ENCODE measurements at regions not wholly inside any gene's neighbourhood (a gene's known extent, or its start where the extent isn't known, plus 50 kb on each side); places are given as distances from the start of the nearest gene placed in this dataset.

- no peak overlapping the region for H3K4me3 ChIP-seq
- no peak for ATAC-seq
- ChIA-PET CTCF (no interaction called here), POLR2A (no interaction called here)
- TF ChIP-seq HES2 (IDR thresholded peaks at IDR 0.05) (no peak), RCOR1 (IDR thresholded peaks at IDR 0.05; ENCODE audit: low read depth, low read length) (no peak), ZC3H11A (IDR thresholded peaks at IDR 0.05) (no peak), BHLHE40 (IDR thresholded peaks at IDR 0.05; ENCODE audit: low read depth, low read length) (no peak), ESRRA (IDR thresholded peaks at IDR 0.05; ENCODE audit: borderline replicate concordance, low read length) (no peak), PHF8 (IDR thresholded peaks at IDR 0.05; ENCODE audit: borderline replicate concordance, low read depth) (no peak)
- H3K4me2 ChIP-seq, result no peak overlapping the region
- no peak for FAIRE-seq
- no peak for DNase-seq (ENCODE audit: low read depth in 1 of 2, low spot score in 1 of 2)
- H3K9me3 ChIP-seq, result no peaks in the 10 kb centered on the region
- 72% methylated on average over 3 of the region's 3 CpGs for WGBS (ENCODE audit: missing lambda C conversion rate)
- H3K27ac ChIP-seq, result no peak overlapping the region
- H3K4me1 ChIP-seq, result no peaks in the 10 kb centered on the region
Measured at GRCh38 chr3:72130565-72130964, 345.6 kb upstream of the PROK2 start.

- WGBS (ENCODE audit: missing lambda C conversion rate), result 69% methylated on average over 5 of the region's 5 CpGs
- no peak for DNase-seq (ENCODE audit: low read depth in 1 of 2, low spot score in 1 of 2)
- Histone ChIP-seq H3K9me3 (no peaks in the 10 kb centered on the region), H3K4me2 (no peak overlapping the region), H3K4me3 (no peak overlapping the region), H3K27ac (no peak overlapping the region), H3K4me1 (peaks cover 1% of the 10 kb centered on the region; the same call in 1 of the 3 replicates)
- FAIRE-seq, result no peak
- CTCF ChIA-PET, result interaction anchor here (1.6 kb wide), 1 partner anchor 11 kb away, joined by 4 read pairs; no protein-coding TSS in a partner anchor
- POLR2A ChIA-PET, result no interaction called here
- TF ChIP-seq NR3C1 (IDR thresholded peaks at IDR 0.05) (no peak), MYC (IDR thresholded peaks at IDR 0.05; ENCODE audit: borderline replicate concordance, low read length) (no peak), KDM1A (IDR thresholded peaks at IDR 0.05; ENCODE audit: low read depth) (no peak), PHF8 (IDR thresholded peaks at IDR 0.05; ENCODE audit: borderline replicate concordance, low read depth) (no peak)
- ATAC-seq, result no peak
Measured at GRCh38 chr3:72129501-72130094, 344.6 kb upstream of the PROK2 start.

GRCh38 chr3:72128921-72129320, 344.0 kb upstream of the PROK2 start:
- Histone ChIP-seq H3K4me1 (peaks cover 6% of the 10 kb centered on the region; the same call in 2 of the 3 replicates), H3K27ac (no peak overlapping the region), H3K4me2 (no peak overlapping the region), H3K4me3 (no peak overlapping the region), H3K9me3 (no peaks in the 10 kb centered on the region)
- ChIA-PET CTCF (interaction anchor here (0.6 to 1.6 kb wide), 2 partner anchors 12 to 772 kb away, joined by 3 to 4 read pairs; no protein-coding TSS in a partner anchor), POLR2A (no interaction called here)
- TF ChIP-seq ZC3H11A (IDR thresholded peaks at IDR 0.05), result no peak
- DNase-seq (ENCODE audit: low read depth in 1 of 2, low spot score in 1 of 2) (no peak), ATAC-seq (no peak), FAIRE-seq (no peak)
- WGBS (ENCODE audit: missing lambda C conversion rate), result 25% methylated on average over 2 of the region's 2 CpGs

GRCh38 chr3:72127844-72128243, 342.9 kb upstream of the PROK2 start:
- Histone ChIP-seq H3K9me3 (no peaks in the 10 kb centered on the region), H3K27ac (no peak overlapping the region), H3K4me1 (peaks cover 12% of the 10 kb centered on the region), H3K4me3 (no peak overlapping the region), H3K4me2 (no peak overlapping the region)
- ATAC-seq (peak in 1 of 2 experiments; percentile 44; a peak in 2 of 6 replicates), FAIRE-seq (no peak), DNase-seq (ENCODE audit: low read depth in 1 of 2, low spot score in 1 of 2) (no peak)
- TF ChIP-seq HOXB5 (CRISPR knock-in tag; IDR thresholded peaks at IDR 0.05) (no peak), CHD4 (IDR thresholded peaks at IDR 0.05; ENCODE audit: borderline replicate concordance) (no peak), JUNB (IDR thresholded peaks at IDR 0.05) (no peak), HEYL (CRISPR knock-in tag; IDR thresholded peaks at IDR 0.05) (no peak), JUN (IDR thresholded peaks at IDR 0.05) (no peak), MYC (IDR thresholded peaks at IDR 0.05; ENCODE audit: borderline replicate concordance, low read length) (no peak), GATA3 (IDR thresholded peaks at IDR 0.05; ENCODE audit: borderline replicate concordance) (no peak), RFX5 (IDR thresholded peaks at IDR 0.05) (no peak), BCL3 (IDR thresholded peaks at IDR 0.05) (no peak), NR3C1 (IDR thresholded peaks at IDR 0.05) (no peak), HMGXB4 (CRISPR knock-in tag; IDR thresholded peaks at IDR 0.05; ENCODE audit: borderline replicate concordance) (no peak), ELK1 (IDR thresholded peaks at IDR 0.05; ENCODE audit: low read depth, low read length) (no peak), USF2 (IDR thresholded peaks at IDR 0.05) (no peak), ZNF302 (CRISPR knock-in tag; IDR thresholded peaks at IDR 0.05) (no peak), PBX3 (IDR thresholded peaks at IDR 0.05) (no peak), KDM1A (IDR thresholded peaks at IDR 0.05; ENCODE audit: low read depth) (no peak)
- WGBS (ENCODE audit: missing lambda C conversion rate), result 64% methylated on average over 3 of the region's 3 CpGs
- ChIA-PET POLR2A (no interaction called here), CTCF (no interaction called here)
